HEK293 (cell line): ENCODE measurements at regions not wholly inside any gene's neighbourhood (a gene's known extent, or its start where the extent isn't known, plus 50 kb on each side); places are given as distances from the start of the nearest gene placed in this dataset.

Source experiments
- CTCF ChIP-seq: fragments of 450-650 bp; formaldehyde crosslinking; IDR thresholded peaks from 2 replicates; pipeline ENCODE4 v1.5.1; 2016; ENCODE audit warnings: missing biosample characterization, missing genetic modification characterization
- IKZF3 ChIP-seq: fragments of 450-650 bp; IDR thresholded peaks from 2 replicates; pipeline ENCODE4 v1.5.0; 2018; ENCODE audit warnings: missing biosample characterization, mild to moderate bottlenecking, missing genetic modification characterization, moderate library complexity
- PRDM1 ChIP-seq: fragments of 450-650 bp; formaldehyde crosslinking; IDR thresholded peaks from 2 replicates; pipeline ENCODE4; 2016; ENCODE audit warnings: missing biosample characterization, missing genetic modification characterization
- REPIN1 ChIP-seq: fragments of 450-650 bp; formaldehyde crosslinking; IDR thresholded peaks from 2 replicates; pipeline ENCODE4 v1.5.1; 2017; ENCODE audit warnings: missing biosample characterization, missing genetic modification characterization, low read depth
- YY2 ChIP-seq: fragments of 450-650 bp; formaldehyde crosslinking; IDR thresholded peaks from 2 replicates; pipeline ENCODE4 v1.5.1; 2016; ENCODE audit warnings: missing biosample characterization, missing genetic modification characterization
- ZBTB8A ChIP-seq: fragments of 450-650 bp; formaldehyde crosslinking; IDR thresholded peaks from 2 replicates; pipeline ENCODE4 v1.5.1; 2016; ENCODE audit warnings: missing biosample characterization, missing genetic modification characterization
- ZNF174 ChIP-seq: fragments of 450-650 bp; formaldehyde crosslinking; IDR thresholded peaks from 2 replicates; pipeline ENCODE4 v1.5.0; 2017; ENCODE audit warnings: missing biosample characterization, mild to moderate bottlenecking, missing genetic modification characterization
- ZNF175 ChIP-seq: fragments of 450-650 bp; formaldehyde crosslinking; IDR thresholded peaks from 2 replicates; pipeline ENCODE4 v1.5.1; 2016; ENCODE audit warnings: missing biosample characterization, missing genetic modification characterization
- ZNF202 ChIP-seq: fragments of 450-650 bp; formaldehyde crosslinking; IDR thresholded peaks from 2 replicates; pipeline ENCODE4 v1.5.1; 2016; ENCODE audit warnings: missing biosample characterization, missing genetic modification characterization, borderline replicate concordance
- ZNF416 ChIP-seq: fragments of 450-650 bp; formaldehyde crosslinking; IDR thresholded peaks from 2 replicates; pipeline ENCODE4 v1.5.1; 2016; ENCODE audit warnings: missing biosample characterization, missing genetic modification characterization
- ZNF501 ChIP-seq: fragments of 450-650 bp; formaldehyde crosslinking; IDR thresholded peaks from 2 replicates; pipeline ENCODE4 v1.5.1; 2016; ENCODE audit warnings: missing biosample characterization, missing genetic modification characterization
- ZNF558 ChIP-seq: fragments of 450-650 bp; formaldehyde crosslinking; IDR thresholded peaks from 2 replicates; pipeline ENCODE4 v1.5.1; 2016; ENCODE audit warnings: missing biosample characterization, missing genetic modification characterization

GRCh38 chr3:124172283-124172682 is 180.4 kb upstream of the ROPN1 start:
- TF ChIP-seq REPIN1 (no peak), IKZF3 (tag by site-specific recombination) (no peak), ZNF558 (tag by site-specific recombination) (no peak), ZBTB8A (no peak), ZNF202 (no peak), CTCF (tag by site-specific recombination) (no peak), ZNF501 (tag by site-specific recombination) (no peak), ZNF416 (tag by site-specific recombination) (no peak), YY2 (tag by site-specific recombination) (no peak), ZNF175 (tag by site-specific recombination) (no peak), PRDM1 (no peak), ZNF174 (tag by site-specific recombination) (no peak)
